Transverse colon (tissue), 4 donors: ENCODE measurements at regions not wholly inside any gene's neighbourhood (a gene's known extent, or its start where the extent isn't known, plus 50 kb on each side); places are given as distances from the start of the nearest gene placed in this dataset.
"Not testable (repeated sequence)": the region's sequence is repeated elsewhere in the genome, so short reads cannot be mapped to it uniquely, and the experiment has no call there.

Source experiments
- DNase-seq: peaks from one replicate; pipeline ENCODE4 v3.0.0-alpha.2; 2019
- H3K27ac ChIP-seq, 4 donors: fragments of 200-600 bp; sonication (generic); 2 replicates each; pipeline ENCODE4 v1.5.1; 2016 to 2018; ENCODE audit warnings: inconsistent platforms in 4 of 4
- H3K27me3 ChIP-seq: fragments of 200-600 bp; sonication (generic); 2 replicates; pipeline ENCODE4 v1.5.1; 2017; ENCODE audit warnings: inconsistent platforms
- H3K36me3 ChIP-seq, 4 donors: fragments of 200-600 bp; sonication (generic); 2 replicates each; pipeline ENCODE4 v1.5.1; 2017 to 2019; ENCODE audit warnings: inconsistent platforms in 4 of 4
- H3K4me1 ChIP-seq, 4 donors: fragments of 200-600 bp; sonication (generic); 2 replicates each; pipeline ENCODE4 v1.5.1; 2017 to 2020; ENCODE audit warnings: inconsistent platforms in 4 of 4
- H3K4me3 ChIP-seq, 4 donors: fragments of 200-600 bp; sonication (generic); 1 replicate in 1 of 4; 2 replicates in 3 of 4; pipeline versions ENCODE4 v1.5.1 to v1.6.1; 2017 to 2019; ENCODE audit warnings: inconsistent platforms in 4 of 4
- H3K9me3 ChIP-seq, 2 donors: fragments of 200-600 bp; sonication (generic); 2 replicates each; pipeline ENCODE4 v1.5.1; 2017 to 2019; ENCODE audit warnings: inconsistent platforms in 2 of 2
- EP300 ChIP-seq: sonication (generic); formaldehyde crosslinking; IDR thresholded peaks from one replicate; pipeline ENCODE4 v1.6.1; 2017; ENCODE audit warnings: antibody characterized with exemption, low read depth
- POLR2A ChIP-seq: fragments of 450-650 bp; IDR thresholded peaks from one replicate; pipeline ENCODE4 v1.6.1; 2016; ENCODE audit warnings: antibody characterized with exemption, mild to moderate bottlenecking, moderate library complexity
- POLR2AphosphoS5 ChIP-seq, 3 donors: sonication (generic); formaldehyde crosslinking; IDR thresholded peaks; one replicate each; pipeline ENCODE4 v1.6.1; 2016; ENCODE audit warnings: antibody characterized with exemption in 3 of 3
- WGBS, 2 donors: methylation state at CpG; one replicate each; pipeline ENCODE4 v1.1.5; 2018; ENCODE audit warnings: low coverage in 1 of 2; 5-methylcytosine and 5-hydroxymethylcytosine counted together
- in situ Hi-C, 4 donors: fragments of 200-750 bp; cut with MboI; loops; one replicate each; pipeline versions ENCODE4 v1.15.0 to v1.15.1; 2017; ENCODE audit warnings: low sequenced_read_pairs in 3 of 4, low pct_ligation_motif_present in 1 of 4, low pct_unique_long_range_greater_than_20kb in 1 of 4
- intact Hi-C: fragments of 100-400 bp; cut with DNase I; formaldehyde crosslinking; loops from one replicate; pipeline ENCODE4 v1.15.1; 2023; ENCODE audit warnings: low total_unique reads
- TF ChIP-seq, protein P1 (sequence below), 5 experiments: fragments of 200-600 bp in 3 of 5; fragments of 450-650 bp in 2 of 5; sonication (generic) in 3 of 5; IDR thresholded peaks; 1 replicate in 2 of 5; 2 replicates in 3 of 5; pipeline ENCODE4 v1.5.1; 2016 to 2017; ENCODE audit warnings: antibody characterized with exemption in 5 of 5, inconsistent platforms in 3 of 5, mild to moderate bottlenecking in 2 of 5, moderate library complexity in 1 of 5

DNA sequence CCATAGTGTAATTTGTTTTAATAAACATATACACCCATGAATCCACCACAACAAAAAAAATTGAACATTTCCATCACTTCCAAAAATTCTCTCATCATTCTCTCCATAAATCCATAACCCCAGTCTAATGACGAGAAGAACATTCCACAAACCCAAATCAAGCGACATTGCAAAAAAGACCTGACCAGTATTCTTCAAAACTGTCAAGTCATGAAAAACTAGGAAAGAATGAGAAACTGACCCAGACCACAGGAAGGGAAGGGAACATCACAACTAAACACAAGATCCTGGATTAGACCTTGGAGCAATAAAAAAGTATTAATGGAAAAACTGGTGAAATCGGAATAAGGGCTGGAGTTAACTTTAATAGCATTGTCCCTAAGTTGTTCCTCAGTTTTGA is 141.3 kb upstream of the SLC35G4 start:
- in situ Hi-C loops: no loop called here
- 84 to 86% methylated on average over 3 of the region's 3 CpGs for WGBS, 2 donors
- no peak for DNase-seq
- intact Hi-C loops: no loop called here
- no peaks in the 10 kb centered on the region for H3K4me1 ChIP-seq
- H3K27ac ChIP-seq: no peak overlapping the region
- no peaks in the 10 kb centered on the region for H3K9me3 ChIP-seq
- no peaks in the 10 kb centered on the region for H3K36me3 ChIP-seq
- TF ChIP-seq EP300 (no peak), POLR2AphosphoS5 (IDR thresholded peaks at IDR 0.05) (no peak), POLR2A (no peak)
- TF ChIP-seq, protein P1, sequence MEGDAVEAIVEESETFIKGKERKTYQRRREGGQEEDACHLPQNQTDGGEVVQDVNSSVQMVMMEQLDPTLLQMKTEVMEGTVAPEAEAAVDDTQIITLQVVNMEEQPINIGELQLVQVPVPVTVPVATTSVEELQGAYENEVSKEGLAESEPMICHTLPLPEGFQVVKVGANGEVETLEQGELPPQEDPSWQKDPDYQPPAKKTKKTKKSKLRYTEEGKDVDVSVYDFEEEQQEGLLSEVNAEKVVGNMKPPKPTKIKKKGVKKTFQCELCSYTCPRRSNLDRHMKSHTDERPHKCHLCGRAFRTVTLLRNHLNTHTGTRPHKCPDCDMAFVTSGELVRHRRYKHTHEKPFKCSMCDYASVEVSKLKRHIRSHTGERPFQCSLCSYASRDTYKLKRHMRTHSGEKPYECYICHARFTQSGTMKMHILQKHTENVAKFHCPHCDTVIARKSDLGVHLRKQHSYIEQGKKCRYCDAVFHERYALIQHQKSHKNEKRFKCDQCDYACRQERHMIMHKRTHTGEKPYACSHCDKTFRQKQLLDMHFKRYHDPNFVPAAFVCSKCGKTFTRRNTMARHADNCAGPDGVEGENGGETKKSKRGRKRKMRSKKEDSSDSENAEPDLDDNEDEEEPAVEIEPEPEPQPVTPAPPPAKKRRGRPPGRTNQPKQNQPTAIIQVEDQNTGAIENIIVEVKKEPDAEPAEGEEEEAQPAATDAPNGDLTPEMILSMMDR (IDR thresholded peaks at IDR 0.05): no peak
- no peaks in the 10 kb centered on the region for H3K27me3 ChIP-seq
- no peak overlapping the region for H3K4me3 ChIP-seq

- H3K4me3 ChIP-seq: no peak overlapping the region
- TF ChIP-seq, protein P1 (IDR thresholded peaks at IDR 0.05): no peak
- TF ChIP-seq EP300: no peak
- TF ChIP-seq POLR2A: no peak
- no peak for TF ChIP-seq POLR2AphosphoS5 (IDR thresholded peaks at IDR 0.05)
- H3K27ac ChIP-seq: no peak overlapping the region
- no peaks in the 10 kb centered on the region for H3K9me3 ChIP-seq
- no peaks in the 10 kb centered on the region for H3K36me3 ChIP-seq
- DNase-seq: no peak
- intact Hi-C loops (no loop called here), in situ Hi-C loops (no loop called here)
- 75 to 76% methylated on average over 2 of the region's 2 CpGs for WGBS, 2 donors
- H3K4me1 ChIP-seq: no peaks in the 10 kb centered on the region
- H3K27me3 ChIP-seq: no peaks in the 10 kb centered on the region
Observed at GRCh38 chr18:11467611-11468010, 141.8 kb upstream of the SLC35G4 start.

- no peak for DNase-seq
- Histone ChIP-seq H3K4me3 (no peak overlapping the region), H3K36me3 (no peaks in the 10 kb centered on the region), H3K9me3 (no peaks in the 10 kb centered on the region), H3K27me3 (no peaks in the 10 kb centered on the region), H3K27ac (no peak overlapping the region), H3K4me1 (no peaks in the 10 kb centered on the region)
- 80% methylated on average over 2 of the region's 2 CpGs; no CpG with 5 or more reads in 1 of the 2 donors for WGBS, 2 donors
- TF ChIP-seq POLR2A: no peak
- no peak for TF ChIP-seq EP300
- TF ChIP-seq, protein P1 (IDR thresholded peaks at IDR 0.05): no peak
- TF ChIP-seq POLR2AphosphoS5 (IDR thresholded peaks at IDR 0.05): no peak
- intact Hi-C loops: no loop called here
- in situ Hi-C loops: no loop called here
Observed at GRCh38 chr18:11464129-11464528, 145.3 kb upstream of the SLC35G4 start.

GRCh38 chr18:11458447-11458846 is 150.9 kb upstream of the SLC35G4 start:
- Histone ChIP-seq H3K27ac (no peak overlapping the region), H3K4me1 (no peaks in the 10 kb centered on the region), H3K4me3 (no peak overlapping the region), H3K9me3 (no peaks in the 10 kb centered on the region), H3K36me3 (no peaks in the 10 kb centered on the region), H3K27me3 (no peaks in the 10 kb centered on the region)
- in situ Hi-C loops: no loop called here
- intact Hi-C loops: no loop called here
- TF ChIP-seq POLR2AphosphoS5 (IDR thresholded peaks at IDR 0.05): no peak
- TF ChIP-seq POLR2A: no peak
- TF ChIP-seq EP300: no peak
- TF ChIP-seq, protein P1 (IDR thresholded peaks at IDR 0.05): no peak
- 50 to 72% methylated on average over 3 of the region's 3 CpGs for WGBS, 2 donors
- no peak for DNase-seq

DNA sequence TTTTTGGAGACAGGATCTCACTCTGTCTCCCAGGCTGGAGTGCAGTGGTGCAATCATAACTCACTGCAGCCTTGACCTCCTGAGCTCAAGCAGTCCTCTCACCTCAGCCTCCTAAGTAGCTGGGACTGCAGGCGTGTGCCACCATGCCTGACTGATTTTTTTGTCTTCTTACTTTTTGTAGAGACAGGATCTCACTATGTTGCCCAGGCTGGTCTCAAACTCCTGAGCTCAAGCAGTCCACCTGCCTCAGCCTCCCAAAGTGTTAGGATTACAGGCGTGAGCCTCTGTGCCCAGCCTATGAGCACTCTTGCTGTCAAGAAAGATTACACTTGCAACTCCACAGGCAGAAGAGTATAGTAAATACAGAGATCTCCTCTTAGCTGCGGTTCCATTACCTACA is 151.5 kb upstream of the SLC35G4 start:
- H3K27ac ChIP-seq, H3K4me1 ChIP-seq, H3K36me3 ChIP-seq, in situ Hi-C loops, H3K9me3 ChIP-seq, intact Hi-C loops, H3K4me3 ChIP-seq, H3K27me3 ChIP-seq, DNase-seq: not testable (repeated sequence)
- WGBS, 2 donors: 81 to 100% methylated on average over 1 to 3 of the region's 3 CpGs
